ENCODE measurements at regions not wholly inside any gene's neighbourhood (a gene's known extent, or its start where the extent isn't known, plus 50 kb on each side); places are given as distances from the start of the nearest gene placed in this dataset.

DNA sequence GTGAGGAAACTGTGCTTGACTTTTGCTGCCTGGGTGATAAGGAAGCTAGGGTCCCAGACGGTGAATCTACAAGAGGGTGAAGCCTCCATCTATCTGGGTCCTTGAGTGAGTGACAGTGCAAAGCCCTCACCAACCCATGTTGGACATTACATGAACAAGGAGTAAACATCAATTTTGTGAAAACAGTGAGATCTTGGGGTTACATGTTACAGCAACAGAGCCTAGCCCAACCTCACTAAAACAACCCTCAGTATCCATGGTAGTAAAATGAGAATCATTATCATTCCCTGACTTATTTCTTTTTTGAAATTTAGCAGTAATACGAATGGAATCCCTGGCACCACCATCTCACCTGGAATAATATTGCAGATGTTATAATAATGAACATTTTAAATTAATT is 103.4 kb downstream of the TSN start:
- no peak overlapping the region for H4K8ac ChIP-seq (ENCODE audit: low read depth, low read length)
- no peak overlapping the region for H3K14ac ChIP-seq (ENCODE audit: low read length)
- H3K27ac ChIP-seq (replicated peaks; ENCODE audit: low read length): no peak overlapping the region
- H3K9me3 ChIP-seq (replicated peaks in 1 of 2; ENCODE audit: control insufficient read depth in 2 of 2, insufficient read depth in 1 of 2, low read depth in 1 of 2, low read length in 2 of 2): no peaks in the 10 kb centered on the region
- H3K36me3 ChIP-seq (replicated peaks in 1 of 2; ENCODE audit: control insufficient read depth in 2 of 2, insufficient read depth in 2 of 2, low read length in 2 of 2): no peaks in the 10 kb centered on the region
- no peak overlapping the region for H2BK120ac ChIP-seq (ENCODE audit: low read depth, low read length)
- no peak overlapping the region for H4K91ac ChIP-seq (ENCODE audit: low read depth, low read length, poor library complexity)
- H3K79me1 ChIP-seq (ENCODE audit: low read depth, low read length): no peaks in the 10 kb centered on the region
- no peak overlapping the region for H3K23ac ChIP-seq (ENCODE audit: low read depth, low read length, poor library complexity)
- no peak overlapping the region for H3K4me2 ChIP-seq (ENCODE audit: insufficient read depth, low read length, poor library complexity, severe bottlenecking)
- no peak overlapping the region for H3K9ac ChIP-seq (ENCODE audit: low read depth, low read length, poor library complexity)
- H2BK5ac ChIP-seq (ENCODE audit: low read length): no peak overlapping the region
- no peak overlapping the region for H2BK15ac ChIP-seq (ENCODE audit: low read length)
- no peak overlapping the region for H3K4me3 ChIP-seq (ENCODE audit: low read length in 2 of 2)
- H2AK5ac ChIP-seq (ENCODE audit: low read depth, low read length): no peak overlapping the region
- peaks cover 0 to 2% of the 10 kb centered on the region in 2 donors for H3K4me1 ChIP-seq (ENCODE audit: control insufficient read depth in 2 of 2, insufficient read depth in 1 of 2, low read depth in 1 of 2, low read length in 2 of 2)
- no peak overlapping the region for H2AFZ ChIP-seq (ENCODE audit: low read length)
- no peak overlapping the region for H3K18ac ChIP-seq (ENCODE audit: low read length)
- no peak overlapping the region for H2BK12ac ChIP-seq (ENCODE audit: low read length)
- no peak for DNase-seq (ENCODE audit: low spot score)
- no peak overlapping the region for H3K4ac ChIP-seq (ENCODE audit: low read length)
- no CpG with 5 or more reads among the region's 2 CpGs for WGBS, 2 donors (ENCODE audit: extremely low coverage in 2 of 2, insufficient read length in 2 of 2, insufficient replicate concordance in 1 of 2)
- peaks cover 0 to 2% (median 0%) of the 10 kb centered on the region in 3 experiments for H3K27me3 ChIP-seq (ENCODE audit: control insufficient read depth in 3 of 3, insufficient read depth in 3 of 3, low read depth in 1 of 3, low read length in 3 of 3)

DNA sequence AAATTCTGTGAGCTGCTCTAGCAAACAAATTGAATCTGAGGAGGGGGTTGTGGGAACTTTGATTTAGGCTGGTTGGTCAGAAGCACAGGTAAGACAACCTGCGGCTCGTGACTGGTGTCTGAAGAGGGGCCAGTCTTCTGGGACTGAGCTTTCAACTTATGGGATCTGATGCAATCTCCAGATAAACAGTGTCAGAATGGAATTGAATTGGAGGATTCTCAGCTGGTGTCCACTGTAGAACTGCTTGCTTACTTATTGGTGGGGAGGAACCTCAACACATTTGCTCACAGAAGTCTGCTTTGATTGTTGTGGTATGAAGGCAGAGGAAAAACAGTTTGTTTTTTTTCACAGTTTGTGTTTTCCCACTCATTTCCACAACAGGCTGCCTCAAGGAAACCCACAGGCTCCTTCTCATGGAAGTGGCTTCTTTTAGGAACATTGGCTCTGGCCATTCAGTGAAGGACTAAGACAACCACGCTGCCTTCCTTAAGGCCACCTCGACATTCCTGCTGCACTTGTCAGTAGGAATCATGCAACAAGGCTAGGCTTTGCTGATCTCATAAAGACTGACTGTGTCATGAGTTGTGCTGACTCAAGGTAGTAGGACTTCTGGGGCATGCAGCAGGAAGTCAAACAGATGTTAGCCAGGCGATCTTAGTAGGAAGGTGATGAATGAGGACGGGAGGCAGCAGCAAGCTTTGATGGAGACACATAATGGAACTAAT is 104.7 kb downstream of the TSN start:
- H3K79me1 ChIP-seq (ENCODE audit: low read depth, low read length): no peaks in the 10 kb centered on the region
- no peak for DNase-seq (ENCODE audit: low spot score)
- H3K18ac ChIP-seq (ENCODE audit: low read length): no peak overlapping the region
- peaks cover 0 to 2% (median 0%) of the 10 kb centered on the region in 3 experiments for H3K27me3 ChIP-seq (ENCODE audit: control insufficient read depth in 3 of 3, insufficient read depth in 3 of 3, low read depth in 1 of 3, low read length in 3 of 3)
- no peak overlapping the region for H3K4ac ChIP-seq (ENCODE audit: low read length)
- H3K4me3 ChIP-seq (ENCODE audit: low read length in 2 of 2): no peak overlapping the region
- no peak overlapping the region for H2AK5ac ChIP-seq (ENCODE audit: low read depth, low read length)
- H2BK120ac ChIP-seq (ENCODE audit: low read depth, low read length): no peak overlapping the region
- H3K23ac ChIP-seq (ENCODE audit: low read depth, low read length, poor library complexity): no peak overlapping the region
- no peak overlapping the region for H3K9ac ChIP-seq (ENCODE audit: low read depth, low read length, poor library complexity)
- H3K9me3 ChIP-seq (replicated peaks in 1 of 2; ENCODE audit: control insufficient read depth in 2 of 2, insufficient read depth in 1 of 2, low read depth in 1 of 2, low read length in 2 of 2): no peaks in the 10 kb centered on the region
- H3K27ac ChIP-seq (replicated peaks; ENCODE audit: low read length): no peak overlapping the region
- no peak overlapping the region for H4K8ac ChIP-seq (ENCODE audit: low read depth, low read length)
- no peak overlapping the region for H3K14ac ChIP-seq (ENCODE audit: low read length)
- WGBS, 2 donors (ENCODE audit: extremely low coverage in 2 of 2, insufficient read length in 2 of 2, insufficient replicate concordance in 1 of 2): no CpG with 5 or more reads among the region's 6 CpGs
- peaks cover 0 to 2% of the 10 kb centered on the region in 2 donors for H3K4me1 ChIP-seq (ENCODE audit: control insufficient read depth in 2 of 2, insufficient read depth in 1 of 2, low read depth in 1 of 2, low read length in 2 of 2)
- no peak overlapping the region for H4K91ac ChIP-seq (ENCODE audit: low read depth, low read length, poor library complexity)
- no peak overlapping the region for H2BK15ac ChIP-seq (ENCODE audit: low read length)
- H2BK12ac ChIP-seq (ENCODE audit: low read length): no peak overlapping the region
- H3K4me2 ChIP-seq (ENCODE audit: insufficient read depth, low read length, poor library complexity, severe bottlenecking): no peak overlapping the region
- no peak overlapping the region for H2BK5ac ChIP-seq (ENCODE audit: low read length)
- H2AFZ ChIP-seq (ENCODE audit: low read length): no peak overlapping the region
- H3K36me3 ChIP-seq (replicated peaks in 1 of 2; ENCODE audit: control insufficient read depth in 2 of 2, insufficient read depth in 2 of 2, low read length in 2 of 2): no peaks in the 10 kb centered on the region

DNA sequence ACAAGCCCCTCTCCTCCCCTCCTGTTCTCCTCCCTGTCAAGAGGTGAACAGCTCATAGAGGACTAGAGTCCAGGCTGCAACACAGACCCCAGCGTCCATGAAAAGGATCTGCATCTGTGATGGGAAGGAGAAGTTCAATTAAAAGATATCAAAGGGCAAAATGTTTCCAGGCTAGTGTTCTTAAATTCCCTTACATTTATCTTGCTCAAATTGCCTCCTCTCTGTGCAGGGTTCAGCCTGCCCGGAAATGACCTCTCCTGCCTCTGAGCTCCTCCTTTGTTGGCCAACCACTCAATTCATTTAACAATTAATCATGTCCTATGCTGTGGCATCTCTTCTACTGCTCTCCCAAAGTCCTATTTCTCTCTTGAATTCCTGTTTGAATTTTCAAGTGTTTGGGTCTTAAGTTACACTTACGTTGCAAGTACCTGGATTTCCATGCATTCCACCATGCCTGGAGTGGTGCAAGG is 105.3 kb downstream of the TSN start:
- Histone ChIP-seq H3K36me3 (replicated peaks in 1 of 2; ENCODE audit: control insufficient read depth in 2 of 2, insufficient read depth in 2 of 2, low read length in 2 of 2) (no peaks in the 10 kb centered on the region), H4K91ac (ENCODE audit: low read depth, low read length, poor library complexity) (no peak overlapping the region), H3K18ac (ENCODE audit: low read length) (no peak overlapping the region), H3K9me3 (replicated peaks in 1 of 2; ENCODE audit: control insufficient read depth in 2 of 2, insufficient read depth in 1 of 2, low read depth in 1 of 2, low read length in 2 of 2) (no peaks in the 10 kb centered on the region), H3K4me2 (ENCODE audit: insufficient read depth, low read length, poor library complexity, severe bottlenecking) (no peak overlapping the region), H3K14ac (ENCODE audit: low read length) (no peak overlapping the region), H3K4me1 (ENCODE audit: control insufficient read depth in 2 of 2, insufficient read depth in 1 of 2, low read depth in 1 of 2, low read length in 2 of 2) (peaks cover 0 to 2% of the 10 kb centered on the region in 2 donors), H3K79me1 (ENCODE audit: low read depth, low read length) (no peaks in the 10 kb centered on the region), H4K8ac (ENCODE audit: low read depth, low read length) (no peak overlapping the region), H3K23ac (ENCODE audit: low read depth, low read length, poor library complexity) (no peak overlapping the region), H3K4ac (ENCODE audit: low read length) (no peak overlapping the region), H3K27me3 (ENCODE audit: control insufficient read depth in 3 of 3, insufficient read depth in 3 of 3, low read depth in 1 of 3, low read length in 3 of 3) (peaks cover 0 to 2% (median 0%) of the 10 kb centered on the region in 3 experiments), H3K27ac (replicated peaks; ENCODE audit: low read length) (no peak overlapping the region), H2AFZ (ENCODE audit: low read length) (no peak overlapping the region), H2BK120ac (ENCODE audit: low read depth, low read length) (no peak overlapping the region), H2BK5ac (ENCODE audit: low read length) (no peak overlapping the region), H3K4me3 (ENCODE audit: low read length in 2 of 2) (no peak overlapping the region), H3K9ac (ENCODE audit: low read depth, low read length, poor library complexity) (no peak overlapping the region), H2BK12ac (ENCODE audit: low read length) (no peak overlapping the region), H2AK5ac (ENCODE audit: low read depth, low read length) (no peak overlapping the region), H2BK15ac (ENCODE audit: low read length) (no peak overlapping the region)
- no CpG with 5 or more reads among the region's 3 CpGs for WGBS, 2 donors (ENCODE audit: extremely low coverage in 2 of 2, insufficient read length in 2 of 2, insufficient replicate concordance in 1 of 2)
- DNase-seq (ENCODE audit: low spot score): no peak

DNA sequence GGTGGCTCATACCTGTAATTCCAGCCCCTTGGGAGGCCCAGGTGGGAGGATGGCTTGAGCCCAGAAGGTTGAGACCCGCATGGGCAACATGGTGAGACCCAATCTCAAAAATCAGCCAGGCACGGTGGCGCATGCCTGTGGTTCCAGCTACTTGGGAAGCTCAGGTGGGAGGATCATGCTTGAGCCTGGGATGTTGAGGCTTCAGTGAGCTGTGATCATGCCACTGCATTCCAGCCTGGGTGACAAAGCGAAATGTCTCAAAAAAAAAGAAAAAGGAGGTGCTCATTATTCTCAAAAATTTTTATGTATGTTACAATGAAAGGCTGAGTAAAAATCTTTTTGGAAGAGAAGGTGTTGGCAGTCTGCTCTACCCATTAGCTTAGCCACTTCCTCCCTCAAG is 106.8 kb downstream of the TSN start:
- Histone ChIP-seq H2BK120ac (ENCODE audit: low read depth, low read length) (no peak overlapping the region), H3K27ac (replicated peaks; ENCODE audit: low read length) (no peak overlapping the region), H2AFZ (ENCODE audit: low read length) (no peak overlapping the region), H4K8ac (ENCODE audit: low read depth, low read length) (no peak overlapping the region), H3K23ac (ENCODE audit: low read depth, low read length, poor library complexity) (no peak overlapping the region), H2BK5ac (ENCODE audit: low read length) (no peak overlapping the region), H3K4me3 (ENCODE audit: low read length in 2 of 2) (no peak overlapping the region), H3K4me1 (ENCODE audit: control insufficient read depth in 2 of 2, insufficient read depth in 1 of 2, low read depth in 1 of 2, low read length in 2 of 2) (peaks cover 0 to 2% of the 10 kb centered on the region in 2 donors), H3K9ac (ENCODE audit: low read depth, low read length, poor library complexity) (no peak overlapping the region), H3K27me3 (ENCODE audit: control insufficient read depth in 3 of 3, insufficient read depth in 3 of 3, low read depth in 1 of 3, low read length in 3 of 3) (peaks cover 0 to 6% (median 0%) of the 10 kb centered on the region in 3 experiments), H2BK12ac (ENCODE audit: low read length) (no peak overlapping the region), H2BK15ac (ENCODE audit: low read length) (no peak overlapping the region), H3K36me3 (replicated peaks in 1 of 2; ENCODE audit: control insufficient read depth in 2 of 2, insufficient read depth in 2 of 2, low read length in 2 of 2) (no peaks in the 10 kb centered on the region), H2AK5ac (ENCODE audit: low read depth, low read length) (no peak overlapping the region), H3K9me3 (replicated peaks in 1 of 2; ENCODE audit: control insufficient read depth in 2 of 2, insufficient read depth in 1 of 2, low read depth in 1 of 2, low read length in 2 of 2) (no peaks in the 10 kb centered on the region), H3K14ac (ENCODE audit: low read length) (no peak overlapping the region), H4K91ac (ENCODE audit: low read depth, low read length, poor library complexity) (no peak overlapping the region), H3K79me1 (ENCODE audit: low read depth, low read length) (no peaks in the 10 kb centered on the region), H3K4me2 (ENCODE audit: insufficient read depth, low read length, poor library complexity, severe bottlenecking) (no peak overlapping the region), H3K18ac (ENCODE audit: low read length) (no peak overlapping the region), H3K4ac (ENCODE audit: low read length) (no peak overlapping the region)
- WGBS, 2 donors (ENCODE audit: extremely low coverage in 2 of 2, insufficient read length in 2 of 2, insufficient replicate concordance in 1 of 2): no CpG with 5 or more reads among the region's 4 CpGs
- DNase-seq (ENCODE audit: low spot score): no peak

All from neuronal stem cell (in vitro differentiated cells).